Activated T-cell treated with anti-CD3 and anti-CD28 coated beads for 4 hours (primary cell): ENCODE measurements at regions not wholly inside any gene's neighbourhood (a gene's known extent, or its start where the extent isn't known, plus 50 kb on each side); places are given as distances from the start of the nearest gene placed in this dataset.
"Not testable (repeated sequence)": the region's sequence is repeated elsewhere in the genome, so short reads cannot be mapped to it uniquely, and the experiment has no call there.

Experiments
- DNase-seq: peaks from one replicate; pipeline ENCODE4 v3.0.0-alpha.2; 2020

DNA sequence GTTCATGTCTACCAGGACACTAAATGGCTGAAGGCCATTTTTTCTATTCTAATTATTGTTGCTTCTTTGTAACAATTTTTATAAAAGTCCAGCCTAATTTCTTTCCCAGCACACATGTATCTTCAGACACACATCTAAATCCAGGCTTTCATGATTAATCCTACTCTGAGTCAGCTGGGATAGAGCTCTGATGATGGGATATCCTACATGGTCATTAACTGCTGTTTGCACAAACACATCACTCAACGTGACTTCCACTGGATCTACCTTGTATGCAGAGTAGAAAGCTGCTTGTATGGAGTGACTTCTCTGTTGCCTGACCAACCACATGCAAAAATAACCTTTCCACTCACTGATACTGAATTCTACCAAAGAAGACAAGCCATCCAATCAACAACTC, 260.9 kb downstream of the AHR start:
- DNase-seq, result no peak

GRCh38 chr7:17560516-17560915, 262.1 kb downstream of the AHR start:
- no peak for DNase-seq

GRCh38 chr7:17560966-17561365, 262.5 kb downstream of the AHR start:
- DNase-seq, result no peak

GRCh38 chr7:17564678-17565212, 266.3 kb downstream of the AHR start:
- no peak for DNase-seq

- no peak for DNase-seq
Measured at GRCh38 chr7:17580141-17580540, 281.7 kb downstream of the AHR start.

DNA sequence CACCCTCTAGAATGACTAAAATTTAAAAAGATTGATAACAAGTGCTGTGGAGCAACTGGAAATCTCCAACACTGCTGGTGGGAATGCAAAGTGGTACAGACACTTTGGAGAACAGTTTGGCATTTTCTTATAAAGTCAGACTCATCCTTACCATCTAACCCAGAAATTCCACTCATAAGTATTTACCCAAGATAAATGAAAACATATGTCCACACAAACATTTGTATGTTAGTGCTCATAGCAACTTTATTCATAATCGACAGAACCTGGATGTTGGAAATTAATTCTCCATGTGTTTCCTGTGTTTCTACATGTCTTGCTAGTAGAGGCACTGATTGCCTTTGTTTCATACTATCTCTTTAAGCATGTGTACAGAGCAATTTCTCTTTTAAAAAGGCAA, 282.4 kb downstream of the AHR start:
- DNase-seq, result no peak

- DNase-seq, result no peak
Measured at GRCh38 chr7:17581301-17581700, 282.8 kb downstream of the AHR start.

GRCh38 chr7:17582696-17583095, 284.2 kb downstream of the AHR start:
- DNase-seq, result not testable (repeated sequence)

GRCh38 chr7:17583786-17584185, 285.3 kb downstream of the AHR start:
- no peak for DNase-seq

GRCh38 chr7:17584822-17585221, 286.4 kb downstream of the AHR start:
- no peak for DNase-seq

DNA sequence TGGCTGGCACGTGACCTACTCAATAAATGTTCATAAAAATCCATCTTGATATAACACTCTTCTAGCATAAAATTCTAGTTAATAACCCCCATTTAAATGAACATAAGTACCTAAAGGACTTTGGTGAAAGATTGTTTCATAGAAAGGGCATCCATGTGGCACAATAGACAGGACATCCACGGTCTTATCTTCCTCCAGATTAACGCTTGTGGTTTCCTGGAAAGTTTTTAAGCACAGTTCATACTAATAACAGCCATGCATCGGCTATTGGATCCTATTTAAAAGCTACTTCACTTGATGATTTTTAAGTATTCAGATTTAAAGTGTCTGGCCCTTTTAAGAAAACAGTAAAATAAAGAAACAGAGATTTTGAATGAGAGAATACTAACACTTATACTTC, 288.3 kb downstream of the AHR start:
- DNase-seq, result no peak

GRCh38 chr7:17588730-17589129, 290.3 kb downstream of the AHR start:
- DNase-seq, result no peak

DNA sequence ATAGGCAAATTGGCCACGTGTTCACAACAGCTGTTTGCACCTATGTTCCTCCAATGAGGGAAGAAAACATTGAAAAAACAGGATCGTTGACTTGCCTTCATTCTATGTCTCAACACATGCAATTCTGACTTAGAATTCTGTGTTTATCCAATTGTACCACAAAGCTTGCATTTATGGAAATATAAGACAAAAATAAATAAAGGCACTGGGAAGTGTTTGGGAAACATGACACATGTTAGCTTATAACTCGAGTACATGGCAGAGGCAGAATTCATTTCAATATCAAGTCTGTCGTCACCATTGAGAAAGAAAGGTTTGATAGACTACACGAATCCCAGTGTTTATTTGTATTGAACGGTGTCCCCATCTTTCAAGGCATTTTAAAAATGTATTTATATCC, 291.2 kb downstream of the AHR start:
- DNase-seq, result no peak

GRCh38 chr7:17590221-17590620, 291.8 kb downstream of the AHR start:
- DNase-seq, result no peak

DNA sequence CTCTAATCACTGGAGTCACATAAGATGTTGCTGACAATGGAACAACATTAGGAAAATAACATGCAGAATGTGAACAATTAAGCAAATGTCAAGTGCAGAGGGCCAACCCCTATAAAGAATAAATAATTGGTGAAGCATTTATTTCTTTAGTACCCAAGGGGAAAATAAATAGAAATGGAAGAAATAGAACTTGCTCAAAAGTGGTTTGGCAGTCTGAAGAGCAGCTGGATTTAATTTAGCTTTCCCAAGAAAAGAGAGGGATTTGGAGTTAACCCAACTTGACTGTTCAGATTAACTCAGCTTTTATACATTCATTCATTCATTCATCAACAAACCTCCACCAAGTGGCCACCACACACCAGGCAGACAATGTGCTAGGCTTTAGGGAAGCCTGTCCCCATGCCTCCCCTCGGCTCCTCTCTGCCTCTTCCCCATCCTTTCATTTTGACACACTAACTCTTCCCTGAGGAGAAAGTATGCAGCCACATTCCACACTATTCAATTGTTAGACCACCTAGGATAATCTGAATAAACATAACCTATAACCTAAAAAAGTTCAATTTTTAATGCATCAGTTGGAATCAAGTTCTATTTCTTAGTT, 295.5 kb downstream of the AHR start:
- DNase-seq, result no peak

DNA sequence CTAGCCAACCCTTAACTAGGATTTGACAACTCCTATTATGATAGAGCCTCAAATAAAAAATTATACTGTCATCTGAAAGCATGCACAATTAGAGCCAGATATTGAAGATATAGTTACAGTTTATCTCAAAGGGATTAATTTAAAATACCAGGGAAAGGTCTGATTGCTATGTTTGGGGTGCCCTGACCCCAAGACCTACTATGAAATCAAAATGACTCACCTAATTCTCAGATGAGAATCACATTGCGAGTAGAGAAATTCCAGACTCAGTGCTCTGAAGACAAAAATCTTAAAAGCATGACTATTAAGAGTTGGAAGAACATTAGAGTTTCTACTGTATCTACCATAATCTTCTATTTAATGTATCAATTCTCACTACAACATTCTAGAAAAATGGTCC, 297.1 kb downstream of the AHR start:
- DNase-seq, result no peak

DNA sequence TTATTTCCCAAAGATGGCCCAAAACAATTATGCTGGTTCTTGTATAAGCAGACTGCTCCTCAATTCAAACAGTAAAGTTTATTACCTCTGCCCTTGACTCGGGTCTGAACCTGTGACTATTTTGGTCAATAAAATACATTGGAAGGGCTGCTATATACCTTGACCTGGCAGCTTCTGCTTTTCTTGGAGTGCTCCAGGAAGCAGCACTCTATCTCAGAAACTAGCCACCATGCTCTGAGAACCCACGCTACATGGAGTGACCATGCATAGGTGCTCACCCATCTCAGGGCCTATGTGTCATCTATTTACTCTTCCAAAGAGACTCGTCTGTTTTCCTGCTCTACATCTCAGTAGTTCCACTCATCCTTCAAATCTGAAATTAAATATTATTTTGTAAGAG, 299.9 kb downstream of the AHR start:
- DNase-seq, result no peak

DNA sequence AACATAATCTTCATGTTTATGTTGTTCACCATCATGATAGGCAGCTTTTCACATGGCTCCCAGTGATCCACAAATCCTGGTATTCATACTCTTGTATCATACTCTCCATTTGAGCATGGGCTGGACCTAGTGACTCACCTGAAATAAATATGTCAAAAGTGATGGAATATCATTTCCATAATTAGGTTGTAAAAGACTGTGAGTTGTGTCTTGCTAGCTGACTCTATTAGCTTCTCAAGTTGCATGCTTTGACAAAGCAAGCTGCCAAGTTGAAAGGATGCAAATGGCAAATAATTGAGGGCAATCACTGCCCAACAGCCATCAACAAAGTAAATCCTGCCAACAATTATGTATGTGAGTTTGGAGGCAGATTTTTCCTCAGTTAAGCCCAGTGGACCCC, 300.4 kb downstream of the AHR start:
- no peak for DNase-seq

GRCh38 chr7:17599733-17600339, 301.4 kb downstream of the AHR start:
- DNase-seq, result no peak

- no peak for DNase-seq
Measured at GRCh38 chr7:17600340-17600752, 301.9 kb downstream of the AHR start.

DNA sequence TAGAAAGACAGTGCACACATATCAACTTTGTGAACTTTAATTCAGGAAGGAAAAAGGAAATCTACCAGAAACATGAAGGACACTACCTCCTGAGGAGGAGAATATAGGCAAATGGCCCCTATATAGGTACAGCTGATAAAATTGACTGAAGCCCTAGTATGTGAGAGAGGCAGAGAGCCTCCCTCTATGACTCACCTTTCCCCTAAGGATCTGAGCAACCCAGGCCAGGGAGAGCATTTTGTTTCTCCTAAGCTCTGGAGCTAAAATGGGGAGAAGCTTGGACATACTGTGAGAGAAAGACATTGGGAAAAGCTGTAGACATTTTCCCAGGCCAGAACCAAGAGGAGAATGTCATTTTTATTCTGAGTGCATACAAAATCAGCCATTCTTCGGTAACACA, 303.5 kb downstream of the AHR start:
- DNase-seq, result no peak

- DNase-seq, result no peak
Measured at GRCh38 chr7:17608114-17608833, 309.8 kb downstream of the AHR start.

DNA sequence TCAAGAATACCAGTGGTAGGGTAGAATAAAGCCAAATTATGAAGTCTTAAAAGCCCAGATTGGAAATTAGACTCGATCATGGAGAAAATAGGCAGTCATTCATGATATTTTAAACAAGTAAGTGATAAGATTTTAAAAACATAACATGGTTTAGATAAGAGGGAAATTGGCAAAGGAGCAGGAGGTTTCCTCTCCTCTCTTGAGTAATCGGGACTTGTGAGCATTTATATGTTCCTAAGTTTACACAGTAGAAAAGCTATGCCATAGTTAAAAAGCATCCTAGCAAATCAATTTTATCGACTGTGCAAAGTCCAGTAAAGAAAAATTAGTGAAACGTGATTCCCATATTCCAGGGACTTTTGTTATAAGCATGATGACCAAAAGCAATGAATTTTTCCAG, 313.2 kb downstream of the AHR start:
- no peak for DNase-seq

DNA sequence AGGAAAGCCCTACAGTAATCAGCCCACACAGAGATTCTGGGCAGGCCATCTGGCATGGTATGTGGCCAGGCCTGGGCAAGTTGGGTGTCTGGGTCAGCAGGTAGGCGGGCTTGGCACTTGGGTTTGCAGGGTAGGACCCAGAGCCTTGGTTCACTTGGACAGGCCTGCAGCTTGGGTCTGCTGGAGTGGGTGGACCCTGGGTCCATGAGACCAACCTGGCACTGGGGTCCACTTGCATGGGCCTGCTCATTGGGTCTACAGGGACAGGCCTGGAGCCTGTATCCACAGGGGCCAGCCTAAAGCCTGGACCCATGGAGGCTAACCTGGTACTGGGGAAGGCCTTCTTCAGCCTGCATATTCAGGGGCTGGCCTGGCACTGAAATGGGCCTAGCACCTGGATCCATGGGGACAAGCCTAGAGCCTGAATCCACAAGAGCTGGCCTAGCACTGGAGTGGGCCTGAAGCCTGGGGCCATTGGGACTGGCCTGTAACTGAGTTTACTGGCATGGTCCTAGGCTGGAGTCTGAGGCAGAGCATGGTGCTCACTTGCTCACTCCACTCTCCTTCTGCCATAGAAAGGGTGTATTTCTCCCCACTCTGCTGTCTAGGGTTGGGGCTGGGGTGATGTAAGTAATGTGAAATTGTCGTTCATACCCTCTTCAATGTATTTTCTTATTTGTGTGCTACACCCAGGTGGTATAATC, 315.0 kb downstream of the AHR start:
- DNase-seq, result no peak
